ENCODE measurements at regions not wholly inside any gene's neighbourhood (a gene's known extent, or its start where the extent isn't known, plus 50 kb on each side); places are given as distances from the start of the nearest gene placed in this dataset.

DNA sequence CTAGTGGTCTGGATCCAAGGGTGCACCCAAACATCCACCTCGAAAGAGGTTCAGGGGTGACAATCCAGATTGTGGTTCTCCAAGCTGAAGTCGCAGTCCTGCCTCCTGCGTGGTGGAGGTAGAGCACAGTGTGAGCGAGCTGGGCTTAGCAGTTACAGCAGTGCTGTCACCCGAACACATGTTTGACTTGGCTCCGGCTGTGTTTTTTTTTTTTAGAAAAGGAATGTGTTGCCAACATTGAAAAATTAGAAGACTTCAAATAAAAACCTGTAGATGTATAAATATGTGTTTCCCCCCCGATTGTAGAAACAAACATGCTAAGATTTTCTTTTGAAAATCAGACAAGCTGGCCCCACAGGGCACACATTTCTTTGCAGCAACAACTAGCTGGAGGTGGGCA, 530.8 kb downstream of the SHQ1 start:
- no peak for TF ChIP-seq POLR2AphosphoS5 (IDR thresholded peaks at IDR 0.05; ENCODE audit: low read depth, low read length)
- DNase-seq (ENCODE audit: insufficient read length, low spot score): no peak
- FAIRE-seq: no peak

DNA sequence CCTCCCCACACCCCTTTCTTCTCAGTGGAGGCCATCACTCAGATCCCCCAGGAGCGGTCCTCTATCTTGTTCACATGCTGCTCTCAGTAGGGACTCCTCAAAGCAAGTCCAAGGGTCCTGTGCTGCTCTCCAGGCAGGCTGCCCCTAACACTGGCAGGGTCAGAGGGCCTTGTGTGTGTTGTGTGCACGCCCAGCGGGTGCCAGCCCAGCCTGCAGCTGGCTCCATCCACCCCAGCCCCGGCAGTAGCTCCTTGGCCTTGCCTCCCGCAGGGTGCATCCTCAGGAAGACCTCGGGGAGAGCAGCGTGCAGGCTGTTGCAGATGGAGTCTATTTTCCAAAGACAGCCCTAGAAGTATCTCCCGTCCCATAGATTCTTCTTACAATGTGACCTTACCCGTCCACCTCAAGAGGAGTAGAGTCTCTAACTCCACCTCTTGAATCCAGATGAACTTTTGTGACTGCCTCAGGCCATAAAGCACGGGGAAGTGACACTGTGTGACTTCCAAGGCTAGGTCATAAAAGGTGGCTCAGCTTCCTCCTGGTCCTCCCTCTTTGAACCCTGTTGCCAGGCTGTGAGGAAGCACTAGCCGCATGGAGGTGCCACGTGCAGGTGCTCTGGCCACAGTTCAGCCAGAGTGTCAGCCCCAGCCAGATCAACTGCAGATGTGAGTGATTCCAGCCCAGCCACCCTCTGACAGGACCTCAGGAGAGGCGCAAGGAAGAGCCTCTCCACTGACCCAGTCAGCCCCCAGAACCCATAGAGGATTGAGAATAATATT, 531.6 kb downstream of the SHQ1 start:
- no peak for TF ChIP-seq SPI1 (IDR thresholded peaks at IDR 0.05; ENCODE audit: low read depth, low read length)
- no peak for TF ChIP-seq POLR2AphosphoS5 (IDR thresholded peaks at IDR 0.05; ENCODE audit: low read depth, low read length)
- no peak for TF ChIP-seq POLR2A (IDR thresholded peaks at IDR 0.05; ENCODE audit: low read depth, low read length)
- no peak for TF ChIP-seq PAX5 (IDR thresholded peaks at IDR 0.05; ENCODE audit: insufficient read depth, low read length, severe bottlenecking)
- DNase-seq (ENCODE audit: insufficient read length, low spot score) (no peak), FAIRE-seq (no peak)

DNA sequence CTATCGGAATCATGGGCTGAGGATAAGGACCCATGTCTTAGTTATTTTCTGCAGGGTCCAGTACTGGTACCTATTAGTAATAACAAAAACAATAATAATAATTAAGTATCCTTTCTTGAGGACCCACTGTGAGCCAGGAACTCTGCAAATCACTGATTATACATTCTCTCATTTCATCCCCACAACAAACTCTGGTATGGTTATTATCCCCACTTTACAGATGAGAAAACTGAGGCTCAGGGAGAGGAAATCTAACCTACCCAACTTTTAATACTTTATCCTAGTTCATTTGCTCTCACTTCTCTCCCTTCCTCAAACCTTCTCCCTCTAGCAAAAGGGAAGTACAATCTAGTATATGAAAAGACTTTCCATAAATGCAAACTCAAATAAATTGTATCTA, 528.4 kb upstream of the PROK2 start:
- FAIRE-seq: no peak
- no peak for DNase-seq (ENCODE audit: insufficient read length, low spot score)
- TF ChIP-seq POU2F2 (IDR thresholded peaks at IDR 0.05; ENCODE audit: low read depth, low read length): no peak
- TF ChIP-seq SPI1 (IDR thresholded peaks at IDR 0.05; ENCODE audit: low read depth, low read length): no peak
- no peak for TF ChIP-seq POLR2A (IDR thresholded peaks at IDR 0.05; ENCODE audit: low read depth, low read length)
- no peak for TF ChIP-seq TAF1 (IDR thresholded peaks at IDR 0.05; ENCODE audit: low read depth, low read length)
- no peak for TF ChIP-seq PAX5 (IDR thresholded peaks at IDR 0.05; ENCODE audit: insufficient read depth, low read length, severe bottlenecking)
- TF ChIP-seq POLR2AphosphoS5 (IDR thresholded peaks at IDR 0.05; ENCODE audit: low read depth, low read length): no peak

GRCh38 chr3:72312339-72312738, 527.4 kb upstream of the PROK2 start:
- DNase-seq (ENCODE audit: insufficient read length, low spot score) (no peak), FAIRE-seq (peak; percentile 78)
- TF ChIP-seq POLR2AphosphoS5 (IDR thresholded peaks at IDR 0.05; ENCODE audit: low read depth, low read length): no peak
- no peak; the same call in 1 of the 2 replicates for TF ChIP-seq TAF1 (IDR thresholded peaks at IDR 0.05; ENCODE audit: low read depth, low read length)
- no peak for TF ChIP-seq SPI1 (IDR thresholded peaks at IDR 0.05; ENCODE audit: low read depth, low read length)
- TF ChIP-seq POU2F2 (IDR thresholded peaks at IDR 0.05; ENCODE audit: low read depth, low read length): no peak
- no peak for TF ChIP-seq POLR2A (IDR thresholded peaks at IDR 0.05; ENCODE audit: low read depth, low read length)
- TF ChIP-seq PAX5 (IDR thresholded peaks at IDR 0.05; ENCODE audit: insufficient read depth, low read length, severe bottlenecking): no peak

- DNase-seq (ENCODE audit: insufficient read length, low spot score) (no peak), FAIRE-seq (no peak)
- TF ChIP-seq PAX5 (IDR thresholded peaks at IDR 0.05; ENCODE audit: insufficient read depth, low read length, severe bottlenecking) (no peak), POU2F2 (IDR thresholded peaks at IDR 0.05; ENCODE audit: low read depth, low read length) (no peak), TAF1 (IDR thresholded peaks at IDR 0.05; ENCODE audit: low read depth, low read length) (no peak), POLR2AphosphoS5 (IDR thresholded peaks at IDR 0.05; ENCODE audit: low read depth, low read length) (no peak), POLR2A (IDR thresholded peaks at IDR 0.05; ENCODE audit: low read depth, low read length) (no peak), SPI1 (IDR thresholded peaks at IDR 0.05; ENCODE audit: low read depth, low read length) (no peak)
Measured at GRCh38 chr3:72311425-72311824, 526.5 kb upstream of the PROK2 start.

DNA sequence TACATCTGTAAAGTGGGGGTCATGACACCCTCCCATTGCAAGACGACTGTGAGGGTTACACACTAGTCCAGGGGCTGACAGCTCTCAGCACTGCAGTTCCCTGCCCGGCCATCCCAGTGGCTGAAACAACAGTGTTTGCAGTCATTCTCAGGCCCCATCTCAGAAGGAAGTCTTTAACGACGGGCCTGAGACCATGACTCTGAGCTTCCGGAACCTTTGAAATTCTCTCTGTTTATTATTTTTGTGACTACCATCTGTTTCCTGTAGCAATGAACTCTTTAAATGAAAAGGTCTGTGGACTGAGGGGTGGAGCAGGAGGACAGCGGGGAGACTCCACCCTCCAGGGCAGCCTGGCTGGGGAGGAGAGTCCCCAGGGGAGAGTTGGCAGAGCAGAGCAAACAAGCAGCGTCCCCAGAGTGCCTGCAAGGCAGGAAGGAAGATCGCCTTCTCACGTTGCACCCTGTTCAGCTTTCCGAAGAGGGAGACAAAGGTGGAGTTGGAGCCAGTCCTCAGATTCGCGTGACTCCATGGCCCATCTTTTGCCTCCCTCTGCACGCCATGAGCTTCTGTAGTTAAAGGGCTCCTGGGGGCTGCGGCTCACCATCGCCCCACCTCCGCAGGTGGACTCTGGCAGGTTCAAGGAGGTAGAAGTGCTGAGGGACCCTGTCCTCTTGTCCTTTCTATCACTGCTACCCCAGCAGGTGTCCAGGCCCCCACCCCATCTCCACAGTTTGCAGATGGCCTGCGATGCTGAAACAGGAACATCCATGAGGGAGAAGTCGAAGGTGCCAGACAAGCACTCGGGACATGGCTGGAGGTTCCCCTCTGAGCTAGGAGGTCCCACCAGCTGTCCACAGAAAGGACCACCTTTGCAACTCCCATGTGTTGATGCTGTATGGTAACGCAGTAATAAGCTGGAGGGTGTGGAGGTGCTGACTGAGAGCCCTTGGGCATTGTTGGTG, 525.8 kb upstream of the PROK2 start:
- TF ChIP-seq POLR2A (IDR thresholded peaks at IDR 0.05; ENCODE audit: low read depth, low read length) (no peak), TAF1 (IDR thresholded peaks at IDR 0.05; ENCODE audit: low read depth, low read length) (no peak), POU2F2 (IDR thresholded peaks at IDR 0.05; ENCODE audit: low read depth, low read length) (peak; percentile 80), PAX5 (IDR thresholded peaks at IDR 0.05; ENCODE audit: insufficient read depth, low read length, severe bottlenecking) (peak; percentile 98), SPI1 (IDR thresholded peaks at IDR 0.05; ENCODE audit: low read depth, low read length) (peak; percentile 28; the same call in 1 of the 2 replicates), POLR2AphosphoS5 (IDR thresholded peaks at IDR 0.05; ENCODE audit: low read depth, low read length) (no peak; the same call in 1 of the 2 replicates)
- DNase-seq (ENCODE audit: insufficient read length, low spot score) (peak; percentile 50), FAIRE-seq (peak; percentile 94)

DNA sequence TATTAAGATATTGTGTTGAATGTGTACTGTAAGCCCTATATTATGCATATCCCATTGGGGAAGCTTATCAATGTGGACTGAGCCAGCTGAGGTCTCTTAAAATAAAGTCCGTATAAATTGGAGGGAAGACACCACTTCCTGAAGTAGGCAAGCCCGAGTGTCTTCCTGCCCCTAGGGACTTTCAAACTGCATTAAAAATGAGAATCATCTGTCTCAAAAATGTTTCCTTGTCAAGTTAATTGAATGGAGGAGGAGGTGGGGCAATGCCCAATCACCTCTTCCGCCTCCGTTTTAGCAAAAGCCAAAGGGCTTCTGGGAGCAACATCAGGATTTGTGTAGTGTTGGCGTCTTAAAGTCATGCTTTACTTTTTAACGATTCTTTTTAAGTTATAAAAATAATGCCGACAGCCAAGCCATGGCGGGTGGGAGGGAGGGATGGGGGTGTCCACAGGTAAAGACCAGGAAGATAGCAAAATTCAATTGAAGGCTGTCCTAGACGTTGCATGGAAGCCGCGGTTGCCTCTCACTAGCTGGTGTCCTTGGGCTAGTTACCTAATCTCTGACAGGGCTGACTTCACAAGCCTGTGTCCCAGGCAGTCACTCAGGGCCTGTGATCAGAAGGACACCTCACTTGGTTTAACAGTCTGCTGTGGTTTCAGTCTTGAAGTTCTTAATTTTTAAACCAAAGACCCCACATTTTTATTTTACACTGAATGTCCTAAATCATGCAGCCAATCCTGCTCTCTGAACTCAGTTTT, 524.9 kb upstream of the PROK2 start:
- DNase-seq (ENCODE audit: insufficient read length, low spot score) (no peak), FAIRE-seq (peak; percentile 13)
- TF ChIP-seq TAF1 (IDR thresholded peaks at IDR 0.05; ENCODE audit: low read depth, low read length): no peak
- TF ChIP-seq POLR2A (IDR thresholded peaks at IDR 0.05; ENCODE audit: low read depth, low read length): no peak
- no peak for TF ChIP-seq POU2F2 (IDR thresholded peaks at IDR 0.05; ENCODE audit: low read depth, low read length)
- no peak for TF ChIP-seq SPI1 (IDR thresholded peaks at IDR 0.05; ENCODE audit: low read depth, low read length)
- no peak for TF ChIP-seq POLR2AphosphoS5 (IDR thresholded peaks at IDR 0.05; ENCODE audit: low read depth, low read length)
- TF ChIP-seq PAX5 (IDR thresholded peaks at IDR 0.05; ENCODE audit: insufficient read depth, low read length, severe bottlenecking): no peak

- TF ChIP-seq TAF1 (IDR thresholded peaks at IDR 0.05; ENCODE audit: low read depth, low read length): no peak
- no peak for TF ChIP-seq POLR2A (IDR thresholded peaks at IDR 0.05; ENCODE audit: low read depth, low read length)
- TF ChIP-seq POU2F2 (IDR thresholded peaks at IDR 0.05; ENCODE audit: low read depth, low read length): no peak
- no peak for TF ChIP-seq SPI1 (IDR thresholded peaks at IDR 0.05; ENCODE audit: low read depth, low read length)
- TF ChIP-seq PAX5 (IDR thresholded peaks at IDR 0.05; ENCODE audit: insufficient read depth, low read length, severe bottlenecking): no peak
- TF ChIP-seq POLR2AphosphoS5 (IDR thresholded peaks at IDR 0.05; ENCODE audit: low read depth, low read length): no peak
- FAIRE-seq (no peak), DNase-seq (ENCODE audit: insufficient read length, low spot score) (no peak)
Measured at GRCh38 chr3:72308641-72309040, 523.7 kb upstream of the PROK2 start.

All from GM12891 (cell line).